NOMO-1 treated with dmso at 0.1 percent for 144 hours (cell line): ENCODE measurements at regions not wholly inside any gene's neighbourhood (a gene's known extent, or its start where the extent isn't known, plus 50 kb on each side); places are given as distances from the start of the nearest gene placed in this dataset.
A peak's percentile ranks its signal among the peaks of the same experiment; 100 is the strongest.

Experiments
- DNase-seq: peaks from one replicate; lab custom pipeline; 2025; ENCODE audit not compliant: unreplicated experiment; lab: John Stamatoyannopoulos, UW

- DNase-seq, result no peak
These were observed 349.3 kb upstream of the SALL3 start for GRCh38 chr18:78630356-78630755.

GRCh38 chr18:78630981-78631510 is 348.6 kb upstream of the SALL3 start:
- DNase-seq, result no peak

GRCh38 chr18:78632111-78632541 is 347.5 kb upstream of the SALL3 start:
- DNase-seq, result peak; percentile 17

GRCh38 chr18:78634061-78634696 is 345.4 kb upstream of the SALL3 start:
- DNase-seq, result no peak

- no peak for DNase-seq
These were observed 344.4 kb upstream of the SALL3 start for GRCh38 chr18:78635093-78635800.

GRCh38 chr18:78636260-78636659 is 343.4 kb upstream of the SALL3 start:
- no peak for DNase-seq

GRCh38 chr18:78637442-78638402 is 341.9 kb upstream of the SALL3 start:
- no peak for DNase-seq

GRCh38 chr18:78639006-78639950 is 340.3 kb upstream of the SALL3 start:
- DNase-seq, result peak; percentile 86

- DNase-seq, result no peak
These were observed 339.2 kb upstream of the SALL3 start for GRCh38 chr18:78640246-78640995.

- peak; percentile 87 for DNase-seq
These were observed 337.9 kb upstream of the SALL3 start for GRCh38 chr18:78641689-78642231.

- no peak for DNase-seq
These were observed 337.2 kb upstream of the SALL3 start for GRCh38 chr18:78642296-78642951.

GRCh38 chr18:78643004-78643403 is 336.6 kb upstream of the SALL3 start:
- peak; percentile 91 for DNase-seq

- no peak for DNase-seq
These were observed 335.6 kb upstream of the SALL3 start for GRCh38 chr18:78643981-78644380.

- DNase-seq, result no peak
These were observed 334.4 kb upstream of the SALL3 start for GRCh38 chr18:78645216-78645615.

GRCh38 chr18:78647018-78647417 is 332.6 kb upstream of the SALL3 start:
- DNase-seq, result no peak

GRCh38 chr18:78649421-78649820 is 330.2 kb upstream of the SALL3 start:
- no peak for DNase-seq

GRCh38 chr18:78650926-78651325 is 328.7 kb upstream of the SALL3 start:
- DNase-seq, result no peak

- DNase-seq, result no peak
These were observed 327.5 kb upstream of the SALL3 start for GRCh38 chr18:78652001-78652545.
